ENCODE measurements at regions not wholly inside any gene's neighbourhood (a gene's known extent, or its start where the extent isn't known, plus 50 kb on each side); places are given as distances from the start of the nearest gene placed in this dataset.
A peak's percentile ranks its signal among the peaks of the same experiment; 100 is the strongest.

- DNase-seq (ENCODE audit: low read depth), result no peak
- no peak overlapping the region for H3K4me3 ChIP-seq (ENCODE audit: low read length)
- TF ChIP-seq, protein P1, sequence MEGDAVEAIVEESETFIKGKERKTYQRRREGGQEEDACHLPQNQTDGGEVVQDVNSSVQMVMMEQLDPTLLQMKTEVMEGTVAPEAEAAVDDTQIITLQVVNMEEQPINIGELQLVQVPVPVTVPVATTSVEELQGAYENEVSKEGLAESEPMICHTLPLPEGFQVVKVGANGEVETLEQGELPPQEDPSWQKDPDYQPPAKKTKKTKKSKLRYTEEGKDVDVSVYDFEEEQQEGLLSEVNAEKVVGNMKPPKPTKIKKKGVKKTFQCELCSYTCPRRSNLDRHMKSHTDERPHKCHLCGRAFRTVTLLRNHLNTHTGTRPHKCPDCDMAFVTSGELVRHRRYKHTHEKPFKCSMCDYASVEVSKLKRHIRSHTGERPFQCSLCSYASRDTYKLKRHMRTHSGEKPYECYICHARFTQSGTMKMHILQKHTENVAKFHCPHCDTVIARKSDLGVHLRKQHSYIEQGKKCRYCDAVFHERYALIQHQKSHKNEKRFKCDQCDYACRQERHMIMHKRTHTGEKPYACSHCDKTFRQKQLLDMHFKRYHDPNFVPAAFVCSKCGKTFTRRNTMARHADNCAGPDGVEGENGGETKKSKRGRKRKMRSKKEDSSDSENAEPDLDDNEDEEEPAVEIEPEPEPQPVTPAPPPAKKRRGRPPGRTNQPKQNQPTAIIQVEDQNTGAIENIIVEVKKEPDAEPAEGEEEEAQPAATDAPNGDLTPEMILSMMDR (conservative IDR thresholded peaks at IDR 0.05; ENCODE audit: low read depth, low read length), result peak; percentile 51
Measured at GRCh38 chr18:45441110-45441847, 174.0 kb upstream of the SLC14A2 start.

DNA sequence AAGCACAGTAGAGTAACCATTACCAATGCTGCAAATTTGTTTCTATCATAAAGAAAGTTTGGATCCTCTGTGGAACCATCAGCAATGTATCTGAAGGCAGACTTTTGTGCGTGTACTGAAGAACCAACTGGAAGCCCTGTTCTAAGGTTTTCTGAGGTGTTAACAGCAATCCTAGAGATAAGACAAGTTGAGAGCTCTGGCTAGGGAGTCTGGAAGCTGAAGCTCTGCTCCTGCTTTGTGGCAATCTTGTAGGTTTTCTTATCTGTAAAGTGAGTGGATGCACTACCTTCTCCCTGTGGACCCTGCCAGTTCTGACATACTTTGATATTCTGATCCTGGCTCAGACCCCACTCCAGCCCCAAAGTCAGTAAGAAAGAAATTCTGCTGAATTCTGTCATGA lies 171.2 kb upstream of the SLC14A2 start:
- DNase-seq (ENCODE audit: low read depth), result no peak
- no peak overlapping the region for H3K4me3 ChIP-seq (ENCODE audit: low read length)
- TF ChIP-seq, protein P1 (conservative IDR thresholded peaks at IDR 0.05; ENCODE audit: low read depth, low read length), result no peak

- TF ChIP-seq, protein P1 (conservative IDR thresholded peaks at IDR 0.05; ENCODE audit: low read depth, low read length), result no peak
- DNase-seq (ENCODE audit: low read depth), result no peak
- no peak overlapping the region for H3K4me3 ChIP-seq (ENCODE audit: low read length)
Measured at GRCh38 chr18:45447355-45448265, 167.7 kb upstream of the SLC14A2 start.

- no peak for DNase-seq (ENCODE audit: low read depth)
- no peak overlapping the region for H3K4me3 ChIP-seq (ENCODE audit: low read length)
- TF ChIP-seq, protein P1 (conservative IDR thresholded peaks at IDR 0.05; ENCODE audit: low read depth, low read length), result no peak
Measured at GRCh38 chr18:45448871-45449270, 166.4 kb upstream of the SLC14A2 start.

GRCh38 chr18:45449418-45450227 lies 165.7 kb upstream of the SLC14A2 start:
- DNase-seq (ENCODE audit: low read depth), result peak; percentile 31
- TF ChIP-seq, protein P1 (conservative IDR thresholded peaks at IDR 0.05; ENCODE audit: low read depth, low read length), result no peak

DNA sequence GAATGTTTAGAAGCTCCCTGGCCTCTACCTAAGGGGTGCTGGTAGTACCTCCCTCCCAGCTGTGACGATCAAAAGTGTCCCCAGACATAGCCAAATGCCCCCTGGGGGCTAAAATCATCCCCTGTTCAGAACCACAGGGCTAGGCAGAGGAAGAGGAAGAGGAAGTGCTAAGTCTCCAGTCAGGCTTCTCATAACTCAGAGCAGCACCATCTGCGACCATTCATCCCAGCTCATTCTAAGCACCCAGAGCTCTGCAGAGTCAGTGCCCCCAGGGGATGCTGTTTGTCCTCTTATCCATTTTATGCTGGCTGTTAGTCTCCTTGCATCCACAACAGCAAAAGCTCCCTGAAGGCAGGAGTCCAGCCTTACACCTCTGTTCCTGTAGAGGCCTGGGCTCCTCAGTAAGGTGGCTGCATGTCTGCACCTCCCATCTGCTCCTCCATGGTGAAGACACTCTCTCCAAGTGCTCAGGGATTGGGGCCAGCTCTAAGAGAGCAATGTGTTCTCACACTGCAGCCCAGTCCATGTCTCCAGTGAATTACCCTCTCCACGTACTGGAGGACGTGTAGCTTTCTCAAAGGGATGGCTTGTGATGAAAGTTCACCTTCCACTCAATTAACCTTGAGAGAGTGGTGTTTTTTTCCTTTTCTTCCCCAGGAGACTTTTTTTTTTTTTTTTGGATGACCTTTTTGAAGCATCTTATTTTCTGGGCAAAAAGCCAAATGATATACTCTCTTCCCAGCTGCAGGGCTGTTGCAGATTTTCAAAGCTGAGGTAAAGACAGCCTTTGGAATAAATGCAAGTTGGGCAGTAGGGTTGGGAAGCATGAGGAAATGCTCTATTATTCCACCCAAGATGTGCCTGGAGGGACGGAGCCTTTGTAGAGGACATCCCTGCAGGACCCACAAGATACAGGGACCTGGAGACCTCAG lies 158.9 kb upstream of the SLC14A2 start:
- no peak overlapping the region for H3K4me3 ChIP-seq (ENCODE audit: low read length)
- TF ChIP-seq, protein P1 (conservative IDR thresholded peaks at IDR 0.05; ENCODE audit: low read depth, low read length), result no peak
- no peak for DNase-seq (ENCODE audit: low read depth)

More at GRCh38 chr18:45449418-45450227, 165.7 kb upstream of the SLC14A2 start:
- H3K4me3 ChIP-seq (ENCODE audit: low read length), result no peak overlapping the region
